Activated CD8-positive, alpha-beta T cell treated with anti-CD3 and anti-CD28 coated beads for 36 hours (primary cell): ENCODE measurements at regions not wholly inside any gene's neighbourhood (a gene's known extent, or its start where the extent isn't known, plus 50 kb on each side); places are given as distances from the start of the nearest gene placed in this dataset.

ENCODE experiments used
- ATAC-seq: fragments of 200-7000 bp; cut with Tn5 transposase; one replicate; pipeline ENCODE4 v1.10.0; 2021; ENCODE audit warnings: mild to moderate bottlenecking, moderate library complexity
- CTCF ChIA-PET: fragments of 350-600 bp; sonication (Branson Sonifier 250); formaldehyde crosslinking; loops from one replicate; lab custom pipeline; 2021; ENCODE audit warnings: antibody characterized with exemption; lab: Charles Lee
- POLR2A ChIA-PET: fragments of 350-600 bp; sonication (Branson Sonifier 250); formaldehyde crosslinking; loops from one replicate; lab custom pipeline; 2021; ENCODE audit warnings: antibody characterized with exemption; lab: Charles Lee
- DNase-seq: peaks from one replicate; pipeline ENCODE4 v3.0.0-alpha.2; 2020
- H3K27ac Mint-ChIP-seq: one replicate; pipeline ENCODE4 v1.8.0; 2021; ENCODE audit warnings: mild to moderate bottlenecking, mixed read lengths
- H3K27me3 Mint-ChIP-seq: one replicate; pipeline ENCODE4 v1.8.0; 2021; ENCODE audit warnings: mixed read lengths
- H3K36me3 Mint-ChIP-seq: one replicate; pipeline ENCODE4 v1.8.0; 2021; ENCODE audit warnings: low read depth, mixed read lengths
- H3K4me1 Mint-ChIP-seq: one replicate; pipeline ENCODE4 v1.8.0; 2021; ENCODE audit warnings: low read depth, mixed read lengths
- H3K4me3 Mint-ChIP-seq: one replicate; pipeline ENCODE4 v1.8.0; 2021; ENCODE audit warnings: mild to moderate bottlenecking, moderate library complexity, mixed read lengths
- H3K9me3 Mint-ChIP-seq: one replicate; pipeline ENCODE4 v1.8.0; 2021; ENCODE audit warnings: mixed read lengths
- CTCF ChIP-seq: fragments of 200-600 bp; IDR thresholded peaks from one replicate; pipeline ENCODE4 v1.8.0; 2022; ENCODE audit warnings: antibody characterized with exemption, mild to moderate bottlenecking
- intact Hi-C: fragments of 100-400 bp; cut with micrococcal nuclease; formaldehyde crosslinking; loops from one replicate; pipeline ENCODE4 v1.10.0; 2022

GRCh38 chr5:103764403-103764802 lies 201.8 kb upstream of the NUDT12 start:
- Mint-ChIP-seq H3K4me3 (no peak overlapping the region), H3K4me1 (no peaks in the 10 kb centered on the region), H3K27me3 (no peaks in the 10 kb centered on the region), H3K9me3 (peaks cover 3% of the 10 kb centered on the region), H3K36me3 (no peaks in the 10 kb centered on the region), H3K27ac (no peak overlapping the region)
- DNase-seq (no peak), ATAC-seq (no peak)
- CTCF ChIA-PET = no interaction called here
- POLR2A ChIA-PET = no interaction called here
- TF ChIP-seq CTCF = no peak
- intact Hi-C loops = no loop called here

- no peak overlapping the region for H3K27ac Mint-ChIP-seq
- ChIA-PET POLR2A (no interaction called here), CTCF (no interaction called here)
- no peaks in the 10 kb centered on the region for H3K36me3 Mint-ChIP-seq
- DNase-seq (no peak), ATAC-seq (no peak)
- H3K4me1 Mint-ChIP-seq = no peaks in the 10 kb centered on the region
- no peak for TF ChIP-seq CTCF
- intact Hi-C loops = no loop called here
- no peaks in the 10 kb centered on the region for H3K27me3 Mint-ChIP-seq
- peaks cover 2% of the 10 kb centered on the region for H3K9me3 Mint-ChIP-seq
- H3K4me3 Mint-ChIP-seq = no peak overlapping the region
Measured at GRCh38 chr5:103758996-103759395, 196.4 kb upstream of the NUDT12 start.

- ChIA-PET CTCF (no interaction called here), POLR2A (no interaction called here)
- ATAC-seq = no peak
- intact Hi-C loops = no loop called here
- no peak overlapping the region for H3K4me3 Mint-ChIP-seq
- TF ChIP-seq CTCF = no peak
- DNase-seq = no peak
- H3K9me3 Mint-ChIP-seq = peaks cover 2% of the 10 kb centered on the region
- no peaks in the 10 kb centered on the region for H3K4me1 Mint-ChIP-seq
- H3K27ac Mint-ChIP-seq = no peak overlapping the region
- H3K27me3 Mint-ChIP-seq = no peaks in the 10 kb centered on the region
- H3K36me3 Mint-ChIP-seq = no peaks in the 10 kb centered on the region
Measured at GRCh38 chr5:103755974-103756373, 193.4 kb upstream of the NUDT12 start.

DNA sequence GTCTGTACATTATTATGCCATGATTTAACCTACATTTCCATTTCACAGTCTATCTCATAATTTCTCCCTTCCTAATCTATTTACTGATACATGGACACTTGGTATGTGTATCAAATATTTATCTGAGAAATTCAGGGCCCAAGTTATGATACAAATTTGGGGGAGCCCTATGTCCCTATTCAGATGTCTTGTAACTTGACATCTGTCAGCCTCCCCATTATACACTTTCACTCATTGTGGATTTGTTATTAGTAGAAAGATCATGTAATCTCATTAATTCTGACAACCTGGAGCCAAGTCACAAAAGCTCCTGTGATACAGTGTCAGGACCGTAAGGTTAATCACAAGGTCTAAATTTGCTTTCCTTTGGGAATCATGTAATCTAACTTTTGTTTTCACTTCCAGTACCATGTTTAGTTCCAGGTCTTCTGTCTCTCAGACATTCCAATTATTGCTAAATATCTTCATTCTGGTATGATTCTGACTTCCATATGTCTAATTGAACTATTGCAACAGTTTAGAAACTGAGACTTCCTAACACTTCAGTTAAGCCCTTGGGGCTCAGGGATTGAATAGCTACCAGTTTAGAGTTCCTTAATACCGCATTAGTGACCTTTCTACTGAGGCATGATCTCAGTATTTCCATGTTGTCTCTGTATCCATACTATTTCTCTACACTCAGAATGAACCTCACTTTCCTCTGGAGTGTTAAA lies 182.9 kb upstream of the NUDT12 start:
- DNase-seq (no peak), ATAC-seq (no peak)
- Mint-ChIP-seq H3K9me3 (no peaks in the 10 kb centered on the region), H3K4me3 (no peak overlapping the region), H3K4me1 (no peaks in the 10 kb centered on the region), H3K36me3 (no peaks in the 10 kb centered on the region), H3K27ac (no peak overlapping the region), H3K27me3 (no peaks in the 10 kb centered on the region)
- intact Hi-C loops = no loop called here
- no peak for TF ChIP-seq CTCF
- CTCF ChIA-PET = no interaction called here
- POLR2A ChIA-PET = no interaction called here

GRCh38 chr5:103744159-103744558 lies 181.6 kb upstream of the NUDT12 start:
- ChIA-PET CTCF (no interaction called here), POLR2A (no interaction called here)
- Mint-ChIP-seq H3K9me3 (no peaks in the 10 kb centered on the region), H3K4me1 (no peaks in the 10 kb centered on the region), H3K36me3 (no peaks in the 10 kb centered on the region), H3K27me3 (no peaks in the 10 kb centered on the region), H3K27ac (no peak overlapping the region), H3K4me3 (no peak overlapping the region)
- intact Hi-C loops = no loop called here
- ATAC-seq = no peak
- DNase-seq = no peak
- TF ChIP-seq CTCF = no peak
